ENCODE measurements at regions not wholly inside any gene's neighbourhood (a gene's known extent, or its start where the extent isn't known, plus 50 kb on each side); places are given as distances from the start of the nearest gene placed in this dataset.

DNA sequence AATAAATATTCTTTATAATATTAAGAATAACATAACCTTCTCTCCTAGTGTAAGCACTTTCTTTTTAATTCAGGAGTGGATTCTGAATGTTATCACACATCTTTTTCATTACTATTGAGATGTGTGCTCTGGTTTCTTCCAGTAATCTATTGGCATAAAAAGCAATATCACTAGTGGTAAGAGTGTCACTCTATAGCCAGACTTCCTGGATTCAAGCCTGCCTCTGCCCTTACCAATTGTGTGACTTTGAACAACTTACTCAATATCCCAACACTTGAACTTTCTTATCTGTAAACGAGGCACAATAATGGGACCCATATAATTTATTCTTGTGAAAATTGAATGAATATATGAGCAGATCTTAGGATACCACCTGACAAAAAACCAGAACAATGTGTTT is 71.0 kb downstream of the SEM1 start:
- DNase-seq, result no peak

GRCh38 chr7:96637522-96637921 is 72.1 kb downstream of the SEM1 start:
- no peak for DNase-seq

DNA sequence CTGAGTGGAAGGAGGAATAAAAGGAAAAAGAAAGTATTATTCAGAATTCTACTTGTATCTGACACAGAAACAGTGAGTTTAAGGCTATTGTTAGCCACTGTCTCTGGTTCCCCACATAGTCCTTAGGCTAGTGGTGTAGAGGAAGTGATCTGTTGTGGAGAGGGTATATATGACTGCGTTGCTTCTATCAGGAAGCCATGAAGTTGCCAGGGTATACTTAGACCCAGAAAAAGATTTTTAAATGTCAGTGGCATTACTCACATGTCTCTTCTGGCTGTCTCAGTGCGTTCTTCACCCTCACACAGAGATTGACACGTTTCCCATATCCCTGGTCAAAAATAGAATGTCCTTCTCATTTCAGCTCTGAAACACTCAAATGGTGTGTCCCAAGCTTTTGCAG is 72.7 kb downstream of the SEM1 start:
- no peak for DNase-seq

- DNase-seq, result no peak
Observed at GRCh38 chr7:96636342-96636860, 73.2 kb downstream of the SEM1 start.

GRCh38 chr7:96629884-96630283 is 79.8 kb downstream of the SEM1 start:
- DNase-seq, result no peak

- no peak for DNase-seq
Observed at GRCh38 chr7:96624954-96625353, 84.7 kb downstream of the SEM1 start.

- DNase-seq, result no peak
Observed at GRCh38 chr7:96621932-96622331, 87.7 kb downstream of the SEM1 start.

GRCh38 chr7:96614154-96614867 is 95.3 kb downstream of the SEM1 start:
- no peak for DNase-seq

- no peak for DNase-seq
Observed at GRCh38 chr7:96612034-96612433, 97.6 kb downstream of the SEM1 start.

GRCh38 chr7:96605045-96605716 is 104.5 kb downstream of the SEM1 start:
- no peak for DNase-seq

DNA sequence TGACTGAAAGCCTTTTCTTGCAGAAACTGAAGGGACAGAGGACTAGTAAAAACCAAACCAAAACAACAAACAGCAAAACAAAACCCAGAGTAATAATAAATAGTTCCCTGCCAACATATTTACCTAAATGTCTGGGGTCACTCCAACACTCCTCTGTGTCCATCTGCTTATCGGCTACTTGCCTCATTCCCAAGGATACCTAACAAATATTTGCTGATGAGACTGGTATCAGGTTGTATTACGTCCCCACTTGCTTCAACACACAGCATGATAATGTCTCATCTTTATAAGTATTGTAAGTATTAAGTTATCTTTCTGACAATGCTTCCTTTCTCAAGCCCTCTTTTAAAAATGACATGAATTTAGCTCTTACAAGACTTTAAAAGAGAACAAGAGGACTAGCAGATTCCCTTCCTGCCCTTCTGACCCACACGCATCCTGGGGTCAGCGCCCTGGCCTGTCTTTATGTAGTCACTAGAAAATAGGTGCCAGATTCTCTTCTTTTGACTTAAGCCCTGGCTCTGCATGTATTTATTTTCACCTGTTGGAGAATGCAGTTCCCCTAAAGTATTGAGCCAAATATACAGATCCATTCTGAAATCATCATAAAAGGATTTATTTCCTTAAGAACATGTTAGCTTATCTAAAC is 110.2 kb downstream of the SEM1 start:
- peak; percentile 71 for DNase-seq

GRCh38 chr7:96598421-96598820 is 111.2 kb downstream of the SEM1 start:
- no peak for DNase-seq

GRCh38 chr7:96596120-96596826 is 113.4 kb downstream of the SEM1 start:
- peak; percentile 97 for DNase-seq

DNA sequence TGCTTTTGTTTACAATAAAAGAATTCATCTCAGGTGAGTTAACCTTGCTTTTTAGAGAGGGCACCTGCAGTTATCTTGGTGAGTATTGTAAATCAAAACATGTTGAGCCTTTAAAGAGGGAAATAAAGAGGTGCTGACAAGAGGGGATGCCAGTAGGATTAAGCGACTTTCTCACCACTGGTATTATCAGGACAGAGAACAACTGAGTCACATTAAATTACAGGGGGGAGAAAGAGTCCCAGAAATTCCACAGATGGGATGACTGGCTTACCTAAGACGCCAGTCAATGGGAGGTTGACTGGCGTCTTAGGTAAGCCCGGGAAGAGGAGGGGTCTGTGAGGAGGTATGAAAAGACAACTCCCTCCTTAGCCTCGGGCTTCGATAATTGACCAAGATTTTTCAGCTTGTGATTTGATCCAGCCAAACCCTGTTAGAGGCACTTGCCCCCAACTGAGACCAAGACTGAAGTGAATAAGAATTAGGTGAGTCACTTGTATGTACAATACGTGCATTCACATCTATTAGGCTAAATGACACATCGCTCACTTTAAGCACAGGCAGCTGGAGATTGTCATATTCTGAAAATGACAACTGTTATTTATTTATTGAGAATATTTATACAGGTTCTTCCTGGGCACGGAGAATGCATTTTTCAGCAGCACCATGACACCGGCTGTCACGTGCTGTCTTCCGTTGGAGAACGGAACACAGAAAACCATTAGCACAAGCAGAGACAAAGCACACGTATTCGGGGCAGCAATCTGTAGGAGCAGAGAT is 117.6 kb downstream of the SEM1 start:
- DNase-seq, result peak; percentile 52

GRCh38 chr7:96591159-96591899 is 118.3 kb downstream of the SEM1 start:
- no peak for DNase-seq

DNA sequence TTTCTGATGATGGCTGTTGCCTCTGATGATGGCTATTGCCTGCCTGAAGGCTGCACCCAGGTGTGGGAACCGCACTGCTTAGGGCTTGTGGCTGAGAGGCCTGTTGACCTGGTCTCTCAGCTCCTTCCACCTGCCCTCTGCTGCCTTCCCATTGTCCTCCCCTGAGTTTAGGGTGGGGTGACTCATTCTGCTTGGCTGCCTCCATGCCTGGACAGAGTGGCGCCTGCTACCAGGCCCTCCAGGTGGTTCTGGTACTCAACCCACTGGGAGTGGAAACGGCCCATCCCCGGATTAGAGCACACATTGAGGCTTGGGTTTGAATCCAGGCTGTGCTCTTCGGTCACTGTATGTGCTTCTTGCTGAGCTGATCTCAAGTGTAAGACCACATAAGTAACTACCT is 120.6 kb downstream of the SEM1 start:
- DNase-seq, result peak; percentile 85

GRCh38 chr7:96579119-96579518 is 130.5 kb downstream of the SEM1 start:
- no peak for DNase-seq

GRCh38 chr7:96578606-96579005 is 131.0 kb downstream of the SEM1 start:
- no peak for DNase-seq

DNA sequence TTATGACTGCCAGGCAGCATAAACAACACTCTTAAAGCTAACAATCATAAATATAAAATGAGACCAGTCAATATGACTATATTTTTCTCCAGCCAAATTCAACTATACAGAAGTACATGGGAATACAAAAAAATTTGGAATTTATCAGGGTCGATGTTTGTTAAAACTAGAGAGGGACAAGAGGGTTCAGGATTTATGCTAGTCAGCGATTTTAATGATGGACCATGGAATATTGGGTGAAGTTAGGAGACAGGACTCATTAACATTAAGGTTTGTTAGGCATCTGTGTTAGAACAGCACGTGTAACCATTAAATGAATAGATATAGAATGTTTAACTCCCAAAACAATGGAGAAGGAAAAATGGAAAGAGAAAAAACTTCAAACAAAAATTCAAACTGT is 146.2 kb downstream of the SEM1 start:
- no peak for DNase-seq

GRCh38 chr7:96562966-96563365 is 146.7 kb downstream of the SEM1 start:
- peak; percentile 36 for DNase-seq

DNA sequence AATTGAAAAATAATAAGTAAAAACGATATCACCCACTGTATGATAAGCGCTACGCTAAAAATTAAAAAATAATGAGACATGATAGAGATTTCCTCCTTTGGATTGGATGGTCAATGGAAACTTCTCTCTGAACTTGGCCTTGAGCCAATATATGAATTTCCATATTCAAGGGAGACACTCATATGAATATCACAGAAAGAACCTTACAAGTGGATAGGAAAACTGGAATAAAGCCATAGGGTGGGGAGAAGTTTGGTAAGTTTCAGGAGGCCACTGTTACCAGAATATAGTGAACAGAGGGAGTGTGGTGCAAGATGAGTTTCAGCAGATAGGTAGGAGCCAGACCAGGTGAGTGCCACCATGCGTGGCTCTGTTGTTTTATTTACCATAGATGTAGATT is 147.2 kb downstream of the SEM1 start:
- DNase-seq, result no peak

DNA sequence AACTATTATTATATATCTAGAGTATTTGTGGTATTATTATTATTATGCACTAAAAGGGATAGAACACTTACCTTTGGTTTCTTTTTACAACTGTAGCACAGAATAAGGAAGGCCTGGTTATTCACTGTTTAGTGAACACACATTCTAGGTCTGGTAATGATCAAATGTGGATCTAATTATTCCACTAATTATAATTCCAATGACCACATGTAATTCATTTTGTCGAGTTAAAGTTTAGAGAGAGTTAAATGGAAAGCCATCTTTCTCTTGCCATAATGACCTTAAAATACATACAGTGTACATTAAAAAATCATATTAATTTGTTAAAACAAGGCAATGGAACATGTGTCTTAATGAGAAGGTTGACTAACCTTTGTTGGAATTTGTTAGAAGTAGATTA is 147.8 kb downstream of the SEM1 start:
- DNase-seq, result no peak
